Head of caudate nucleus (tissue), 42 donors: ENCODE measurements at regions not wholly inside any gene's neighbourhood (a gene's known extent, or its start where the extent isn't known, plus 50 kb on each side); places are given as distances from the start of the nearest gene placed in this dataset.
"Not testable (repeated sequence)": the region's sequence is repeated elsewhere in the genome, so short reads cannot be mapped to it uniquely, and the experiment has no call there.

Experiments
- DNase-seq, 42 donors: peaks; one replicate each; pipeline versions ENCODE4 v3.0.0 to v3.0.0-alpha.2; 2020 to 2021; ENCODE audit warnings: mixed read lengths in 7 of 42
- intact Hi-C: fragments of 100-400 bp; cut with DNase I; formaldehyde crosslinking; loops from one replicate; pipeline ENCODE4 v1.15.0; 2022

DNA sequence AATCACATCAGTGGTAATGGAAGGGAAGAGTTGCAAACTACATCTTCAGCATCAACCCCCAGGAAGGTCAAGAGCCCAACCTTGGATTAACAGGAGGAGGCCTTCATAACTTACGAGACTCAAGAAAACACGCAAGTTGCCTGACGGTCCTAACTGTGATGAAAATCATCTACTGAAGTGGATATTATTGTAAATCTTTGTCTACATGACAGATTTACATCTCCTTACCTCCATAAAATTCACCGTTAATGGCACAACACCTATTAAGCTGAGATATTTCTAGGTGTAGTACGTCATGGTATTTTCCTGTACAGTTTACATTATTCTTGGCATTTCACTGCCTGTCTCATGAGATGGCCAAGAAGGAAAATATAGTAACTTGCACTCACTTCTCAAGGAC is 332.0 kb downstream of the NSUN3 start:
- DNase-seq, result no peak
- intact Hi-C loops, result no loop called here

DNA sequence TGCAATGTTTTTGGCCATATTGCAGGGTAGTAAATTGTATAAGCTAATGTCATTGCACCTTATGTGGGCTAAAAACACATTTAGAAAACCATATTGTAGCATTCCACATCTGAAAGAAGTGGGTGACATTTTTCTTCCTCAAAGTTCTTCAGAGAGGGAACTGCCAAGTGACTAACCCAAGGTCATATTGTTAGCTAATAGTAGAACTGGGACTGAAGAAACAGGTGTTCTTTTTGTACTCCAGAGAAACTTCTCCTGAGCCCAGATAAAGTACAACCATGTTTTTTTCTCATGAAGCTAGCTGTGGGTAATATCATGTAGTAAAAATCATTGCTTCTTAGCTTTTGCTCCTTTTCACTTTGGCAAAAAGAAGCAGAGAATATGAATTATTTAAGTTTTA is 333.0 kb downstream of the NSUN3 start:
- no peak for DNase-seq
- intact Hi-C loops, result no loop called here

DNA sequence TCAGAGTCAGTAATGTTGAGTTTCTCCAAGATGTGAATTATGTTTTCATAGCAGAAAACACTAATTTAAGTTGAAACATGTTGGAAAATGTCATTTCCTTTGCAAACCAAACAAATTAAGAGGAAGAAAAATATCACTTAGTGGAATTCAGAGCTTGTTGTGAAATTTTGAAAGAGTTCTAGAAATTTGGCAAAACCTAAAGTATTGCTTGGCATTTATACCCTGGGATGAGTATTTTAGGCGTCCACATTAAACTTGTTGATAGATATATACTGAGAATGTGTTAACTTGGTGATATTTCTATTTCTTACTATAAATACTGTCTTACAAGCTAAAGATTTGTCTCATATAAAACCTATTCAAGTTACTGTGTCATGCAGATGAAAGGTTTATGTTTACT is 335.2 kb downstream of the NSUN3 start:
- no peak for DNase-seq
- intact Hi-C loops, result no loop called here

DNA sequence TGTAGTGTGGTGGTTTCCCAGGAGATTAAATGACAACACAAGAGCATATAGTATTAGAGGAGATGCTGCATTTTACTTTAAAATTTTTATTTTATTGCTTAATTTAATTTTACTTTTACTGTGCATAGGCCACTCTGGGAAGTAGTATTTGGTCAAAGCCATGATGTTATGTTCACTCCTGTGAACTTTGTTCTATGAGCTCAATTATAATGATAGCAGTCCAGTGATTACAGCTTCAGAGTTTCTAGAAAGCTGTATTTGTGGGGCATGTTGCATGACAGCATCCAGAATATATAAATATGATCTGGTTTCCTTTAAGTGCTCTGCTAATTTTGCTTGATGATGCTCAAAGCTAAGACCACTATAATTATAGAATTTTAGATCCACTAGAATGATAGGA is 338.6 kb downstream of the NSUN3 start:
- intact Hi-C loops, result no loop called here
- DNase-seq, result no peak

DNA sequence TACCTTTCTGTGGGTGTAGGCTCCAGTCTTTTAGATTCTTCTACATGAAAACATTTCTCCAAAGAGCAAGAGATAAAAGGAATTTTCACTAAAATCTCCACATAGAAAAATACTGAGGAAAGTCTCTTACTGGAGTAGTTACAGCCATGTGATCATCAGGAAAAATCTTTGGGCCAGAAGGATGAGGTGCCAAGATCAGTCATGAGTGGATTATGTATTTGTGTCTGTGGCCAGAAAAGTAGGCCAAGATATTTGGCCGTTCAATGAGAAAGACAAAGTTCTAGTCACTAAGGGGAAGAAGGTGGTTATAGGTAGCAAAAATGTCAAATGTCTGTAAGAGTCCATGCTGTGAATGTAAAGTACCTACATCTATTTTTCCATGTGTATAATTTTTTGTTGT is 339.3 kb downstream of the NSUN3 start:
- intact Hi-C loops, result no loop called here
- no peak for DNase-seq

DNA sequence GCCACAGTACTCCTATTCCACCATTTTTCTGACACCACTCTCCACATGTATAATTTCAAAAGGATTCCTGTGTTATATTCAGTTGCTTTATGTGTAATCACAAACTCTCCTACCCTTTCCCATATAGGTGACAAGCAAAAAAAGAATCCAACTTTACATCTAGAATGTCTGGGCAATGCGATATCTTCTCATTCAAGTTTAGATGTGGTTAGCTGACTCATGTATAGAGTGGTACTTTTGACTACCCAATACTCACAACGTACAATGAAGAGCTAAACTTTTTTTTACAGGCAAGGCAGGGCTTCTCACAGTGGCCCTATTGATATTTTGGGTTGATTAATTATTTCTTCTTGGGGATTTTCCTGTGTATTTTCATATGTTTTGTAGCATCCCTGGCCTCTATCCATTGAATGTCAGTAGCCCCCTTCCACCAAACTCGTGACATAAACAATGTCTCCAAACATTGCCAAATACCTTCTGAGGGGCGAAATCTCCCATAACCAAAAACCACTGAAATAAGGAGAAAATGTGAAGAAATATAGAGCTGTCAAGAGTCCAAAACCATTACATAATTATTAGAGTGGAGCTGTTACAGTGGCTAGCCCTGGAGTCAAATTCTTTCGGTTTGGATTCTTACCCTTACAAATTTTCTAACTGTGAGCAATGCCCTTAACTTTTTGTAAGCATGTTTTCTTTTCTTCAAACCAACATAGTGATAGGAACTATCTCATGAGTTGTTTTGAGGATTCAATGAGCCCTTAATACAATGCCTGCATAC is 342.6 kb downstream of the NSUN3 start:
- intact Hi-C loops, result no loop called here
- no peak for DNase-seq

DNA sequence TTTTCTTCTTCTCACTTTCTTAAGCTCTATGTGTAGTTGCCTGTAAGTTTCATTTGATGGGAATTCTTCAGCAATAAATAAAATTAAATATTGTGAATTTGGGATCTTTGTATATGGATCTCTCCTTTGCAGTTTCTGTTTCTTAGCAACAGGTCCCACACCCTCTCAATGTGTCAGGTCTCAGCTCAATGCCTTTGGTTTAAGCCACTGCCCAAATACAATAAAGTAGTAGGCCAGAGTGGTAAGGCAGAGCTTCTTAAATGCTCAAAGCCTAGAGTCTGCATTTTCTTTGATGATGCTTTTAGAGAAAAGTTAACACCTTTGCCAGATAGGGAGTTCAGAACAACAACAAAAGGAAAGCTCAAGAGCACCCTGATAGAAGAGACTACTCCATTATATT is 343.7 kb downstream of the NSUN3 start:
- no peak for DNase-seq
- intact Hi-C loops, result no loop called here

DNA sequence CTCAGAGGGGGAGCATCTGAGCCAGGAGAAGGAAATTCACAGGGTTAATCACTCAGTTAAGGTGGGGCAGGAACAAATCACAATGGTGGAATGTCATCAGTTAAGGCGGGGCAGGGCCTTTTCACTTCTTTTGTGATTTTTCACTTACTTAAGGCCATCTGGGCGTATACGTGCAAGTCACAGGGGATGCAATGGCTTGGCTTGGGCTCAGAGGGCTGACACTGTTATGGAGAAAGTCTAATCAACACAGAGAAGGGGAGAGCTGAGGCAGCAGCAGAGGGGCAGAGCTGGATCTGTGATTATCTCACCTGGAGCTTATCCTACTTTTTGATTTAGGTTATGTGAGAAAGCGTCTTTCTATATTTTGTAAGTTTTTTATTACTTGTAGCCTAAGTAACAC is 350.1 kb downstream of the NSUN3 start:
- DNase-seq, intact Hi-C loops: not testable (repeated sequence)

DNA sequence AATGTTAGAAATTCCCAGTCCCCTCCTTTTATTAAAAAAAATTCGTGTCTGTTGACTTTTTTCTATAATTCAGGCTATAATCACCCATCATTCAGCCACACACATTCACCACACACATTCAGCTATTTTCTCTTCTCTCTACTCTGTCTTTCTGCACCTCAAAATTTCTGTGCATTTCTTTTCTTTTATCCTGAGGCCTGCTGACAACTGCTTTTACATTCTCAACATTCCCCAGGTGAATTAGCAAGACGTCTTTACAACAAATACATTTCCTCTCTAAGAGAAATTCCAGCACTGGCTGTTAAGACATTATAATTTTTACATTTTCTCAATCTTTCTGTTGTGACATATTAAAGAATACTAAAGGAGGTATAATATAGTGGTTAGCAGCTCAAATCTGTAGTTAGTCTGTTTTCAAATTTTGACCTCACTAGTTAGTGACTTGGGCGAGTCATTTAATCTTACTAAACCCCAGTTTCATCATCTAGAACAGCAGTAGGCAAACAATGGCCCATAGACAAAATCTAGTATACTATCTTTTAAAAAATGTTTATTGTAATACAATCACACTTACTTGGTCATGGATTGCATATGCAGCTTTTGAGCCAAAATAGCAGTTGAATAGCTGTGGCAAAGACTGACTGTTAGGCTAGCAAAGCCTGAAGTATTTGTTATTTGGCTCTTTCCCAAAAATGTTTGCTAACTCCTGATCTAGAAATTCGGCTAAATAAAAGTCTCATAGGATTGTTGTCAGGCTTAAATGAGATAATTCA is 350.7 kb downstream of the NSUN3 start:
- no peak for DNase-seq
- intact Hi-C loops, result no loop called here

DNA sequence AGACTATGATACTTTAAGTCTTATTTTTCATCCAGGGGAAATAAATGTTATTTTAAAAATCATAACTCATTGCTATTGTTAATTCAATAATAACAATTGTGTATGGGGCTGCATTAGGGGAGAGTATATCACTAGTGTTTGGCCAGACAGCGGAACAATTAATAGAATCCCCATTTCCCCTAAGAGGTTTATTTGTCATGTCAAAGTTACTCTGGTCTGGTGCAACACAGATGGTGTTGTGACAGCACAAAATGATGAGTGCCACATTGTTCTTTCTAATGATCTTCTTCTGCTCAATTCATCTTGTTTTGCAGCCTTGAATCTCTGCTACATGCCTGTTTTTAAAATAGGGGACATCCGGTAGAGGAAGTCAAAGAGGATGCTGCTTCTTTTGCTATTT is 351.6 kb downstream of the NSUN3 start:
- intact Hi-C loops, result no loop called here
- no peak for DNase-seq

DNA sequence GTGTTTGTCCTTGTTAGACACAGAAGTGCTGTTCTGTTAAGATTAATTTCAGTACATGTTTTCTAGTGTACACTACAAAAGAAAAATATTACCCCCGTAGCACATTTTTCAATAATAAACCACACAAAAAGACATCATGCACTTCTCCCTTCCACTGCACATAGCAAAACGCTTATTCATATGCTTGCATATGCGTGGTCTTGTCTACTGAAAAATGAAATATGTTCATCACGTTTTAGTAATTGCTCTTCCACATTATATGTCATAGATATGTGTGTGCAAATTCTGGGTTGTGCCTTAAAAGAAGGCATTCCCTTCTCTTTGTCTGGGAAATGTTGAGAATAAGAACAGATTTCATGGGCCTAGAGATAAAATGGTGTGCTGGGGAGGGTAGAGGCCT is 353.9 kb downstream of the NSUN3 start:
- intact Hi-C loops, result no loop called here
- no peak for DNase-seq

DNA sequence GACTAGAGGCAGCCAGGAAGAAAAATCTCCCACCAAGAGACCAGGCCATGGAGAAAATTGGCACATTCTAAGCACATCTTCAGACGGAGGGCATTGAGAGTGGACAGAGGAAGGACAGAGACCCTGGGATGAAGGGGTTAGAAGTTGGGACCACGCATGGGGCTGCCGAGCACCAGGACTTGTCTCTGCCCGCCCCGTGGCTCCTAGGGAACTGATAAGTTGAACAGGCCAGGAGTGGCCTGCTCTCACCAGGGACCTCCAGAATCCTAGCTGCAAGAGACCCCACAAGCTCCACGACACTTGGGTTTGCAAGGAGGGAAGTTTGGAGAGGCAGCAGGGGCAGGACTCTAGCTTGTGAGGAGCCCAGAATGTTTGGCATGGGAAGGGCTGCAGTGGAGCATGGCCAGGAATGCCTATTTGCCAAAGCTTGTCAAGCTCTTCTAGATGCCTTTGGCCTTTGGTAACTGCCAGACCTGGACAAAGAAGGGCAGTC is 355.1 kb downstream of the NSUN3 start:
- intact Hi-C loops, result no loop called here
- DNase-seq, result no peak

DNA sequence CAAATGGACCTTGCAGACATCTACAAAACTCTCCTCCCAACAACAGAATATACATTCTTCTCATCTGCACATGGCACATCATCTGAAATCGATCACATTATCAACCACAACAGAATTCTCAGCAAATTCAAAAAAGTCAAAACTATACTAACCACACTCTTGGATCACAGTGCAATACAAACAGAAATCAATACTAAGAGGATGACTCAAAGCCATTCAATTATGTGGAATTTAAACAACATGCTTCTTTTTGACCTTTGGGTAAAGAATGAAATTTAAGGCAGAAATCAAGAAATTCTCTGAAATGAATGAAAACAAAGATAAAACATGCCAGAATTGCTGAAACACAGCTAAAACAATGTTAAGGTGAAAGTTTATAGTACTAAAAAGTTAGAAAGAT is 358.1 kb downstream of the NSUN3 start:
- no peak for DNase-seq
- intact Hi-C loops, result no loop called here

DNA sequence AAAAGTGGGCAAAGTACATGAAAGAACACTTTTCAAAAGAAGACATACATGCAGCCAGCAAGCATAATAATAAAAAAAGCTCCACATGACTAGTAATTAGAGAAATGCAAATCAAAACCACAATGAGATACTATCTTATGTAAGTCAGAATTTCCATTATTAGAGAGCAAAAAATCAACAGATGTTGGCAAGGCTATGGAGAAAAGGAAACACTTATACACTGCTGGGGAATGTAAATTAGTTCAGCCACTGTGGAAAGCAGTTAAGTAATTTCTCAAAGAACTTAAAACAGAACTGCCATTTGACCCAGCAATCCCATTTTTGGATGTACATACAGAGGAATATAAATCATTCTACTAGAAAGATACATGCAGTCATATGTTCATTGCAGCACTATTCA is 360.7 kb downstream of the NSUN3 start:
- intact Hi-C loops, result no loop called here
- DNase-seq, result no peak

DNA sequence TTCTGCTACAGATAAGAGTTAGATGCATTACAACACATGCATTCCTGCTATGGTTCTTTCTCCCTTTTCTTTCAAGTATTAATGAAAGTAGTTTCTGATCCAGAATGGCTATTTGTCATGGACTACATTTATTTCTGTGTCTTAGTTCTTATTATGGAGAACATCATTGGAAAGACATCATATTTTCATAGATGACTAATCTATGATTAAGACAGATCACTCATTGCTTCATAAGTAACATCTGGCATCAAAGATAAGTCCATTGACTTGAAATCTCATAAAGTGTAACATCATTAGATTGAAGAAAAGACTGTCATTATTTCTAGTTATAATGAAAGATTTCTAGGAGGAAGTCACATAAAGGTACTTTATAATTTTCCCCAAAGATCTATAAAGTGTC is 366.7 kb downstream of the NSUN3 start:
- intact Hi-C loops, result no loop called here
- DNase-seq, result no peak

DNA sequence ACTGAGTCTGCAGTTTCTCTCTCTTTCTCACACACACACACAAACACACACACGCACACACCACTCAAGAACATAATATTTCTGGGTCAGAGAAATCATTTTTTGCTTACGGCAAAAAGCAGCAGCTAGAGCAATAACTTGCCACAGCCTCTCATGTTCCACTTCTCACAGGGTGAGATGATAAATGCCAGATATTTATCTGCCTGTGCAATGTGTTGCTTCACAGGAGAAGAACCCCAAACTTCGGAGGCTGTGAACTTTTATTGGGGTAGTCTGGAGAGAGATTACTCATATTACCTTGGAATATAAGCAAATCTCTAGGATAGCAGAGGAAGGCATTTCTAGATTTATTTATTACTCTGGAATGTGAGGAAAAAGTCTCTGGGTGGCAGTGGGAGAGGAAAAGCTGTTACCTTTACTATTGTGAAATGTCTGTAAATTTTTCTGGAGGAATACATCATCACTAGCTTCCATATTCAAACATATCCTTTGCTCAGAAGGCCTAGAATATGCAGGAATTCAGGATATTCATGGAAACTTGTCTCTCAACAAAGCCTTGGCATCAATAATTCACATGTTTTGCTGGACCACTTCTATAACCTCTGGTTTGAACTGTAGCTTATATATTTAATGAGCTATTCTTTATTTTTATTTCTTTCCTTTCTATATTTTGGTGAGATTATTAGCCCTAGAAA is 369.2 kb downstream of the NSUN3 start:
- no peak for DNase-seq
- intact Hi-C loops, result no loop called here

DNA sequence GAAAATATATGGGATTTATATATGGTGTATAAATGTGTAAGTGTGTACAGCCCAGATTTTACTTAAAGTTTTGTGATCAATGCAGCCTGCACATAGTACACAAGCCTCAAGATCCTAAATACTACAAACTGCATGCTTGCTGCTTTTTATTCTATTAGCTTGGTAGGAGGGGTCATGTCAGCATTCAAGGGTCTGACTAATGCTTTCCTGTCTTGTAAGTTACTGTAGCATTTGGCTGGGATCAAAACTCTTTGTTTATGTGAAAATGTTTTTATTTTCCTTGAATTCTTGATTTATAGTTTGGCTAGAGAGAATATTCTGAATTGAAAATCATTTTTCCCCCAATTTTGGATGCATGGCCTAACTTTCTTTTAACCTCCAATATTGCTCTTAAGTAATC is 370.9 kb downstream of the NSUN3 start:
- no peak for DNase-seq
- intact Hi-C loops, result no loop called here

DNA sequence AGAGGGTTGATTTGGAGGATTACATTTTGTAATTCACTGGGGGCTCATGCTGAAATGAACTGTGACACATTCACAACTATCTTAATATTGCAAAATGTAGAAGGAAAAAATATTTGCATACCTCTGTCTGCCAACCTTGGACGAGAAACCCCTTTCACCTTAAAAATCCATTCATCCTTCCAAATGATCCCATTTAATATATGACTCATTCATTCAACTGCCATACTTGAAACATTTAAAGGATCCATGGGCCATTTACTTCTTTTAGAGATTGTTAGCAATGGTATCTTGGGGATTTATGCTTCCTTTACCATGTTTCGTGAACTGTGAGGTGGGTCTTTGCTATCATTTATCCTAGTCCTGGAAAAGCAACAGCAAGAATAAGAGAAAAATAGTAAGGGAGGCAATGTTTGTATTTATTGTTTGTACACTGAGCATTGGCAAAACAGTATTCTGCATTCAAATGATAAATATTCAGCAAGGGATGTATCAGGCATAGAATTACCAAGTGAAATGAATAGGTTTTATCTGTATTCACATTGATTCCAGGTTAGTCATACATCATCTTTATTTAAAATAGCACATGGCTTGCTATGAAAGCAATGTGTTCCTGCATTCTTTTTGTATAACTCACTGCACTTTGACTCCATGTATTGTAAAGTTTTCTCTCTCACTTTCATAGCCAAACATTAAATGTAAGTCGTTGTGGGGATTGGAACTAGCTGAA is 378.1 kb downstream of the NSUN3 start:
- no peak for DNase-seq
- intact Hi-C loops, result no loop called here

DNA sequence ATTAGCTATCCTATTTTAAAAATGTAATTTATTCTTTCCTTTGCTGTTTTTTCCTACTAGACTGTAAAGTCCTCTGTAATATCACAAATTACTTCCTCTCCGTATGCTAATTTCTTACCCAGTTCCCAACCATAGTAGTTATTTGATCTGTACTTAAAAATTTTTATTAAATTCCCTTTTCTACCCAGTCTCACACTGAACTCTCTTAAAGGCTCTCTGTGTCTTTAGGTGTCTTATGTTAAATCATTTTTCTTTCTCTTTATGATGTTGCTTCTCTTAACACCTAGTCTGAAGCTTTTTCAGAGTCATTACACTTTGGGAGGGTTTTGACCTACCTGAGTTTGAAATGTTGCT is 378.6 kb downstream of the NSUN3 start:
- intact Hi-C loops, result no loop called here

DNA sequence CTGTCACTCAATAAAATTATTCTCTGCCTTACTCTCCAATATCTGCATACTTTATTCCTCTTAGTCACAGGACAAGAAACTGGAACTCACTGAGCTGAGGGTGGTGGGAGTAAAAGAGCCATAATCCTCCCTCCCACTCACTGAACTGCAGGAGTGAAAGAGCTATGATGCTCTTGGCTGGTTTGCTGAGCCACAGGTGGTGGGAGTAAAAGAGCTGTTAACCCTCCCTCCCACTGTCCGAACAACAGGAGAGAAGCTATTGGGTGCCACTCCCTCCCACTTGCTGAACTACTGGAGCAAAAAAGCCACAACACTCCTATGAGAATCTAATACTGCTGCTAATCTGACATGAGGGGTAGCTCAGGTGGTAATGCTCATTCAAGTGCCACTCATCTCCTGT is 391.0 kb downstream of the NSUN3 start:
- intact Hi-C loops, result no loop called here
- no peak for DNase-seq

More for the DNA sequence above, 378.6 kb downstream of the NSUN3 start:
- no peak for DNase-seq
